Coronary artery (tissue), 2 donors: ENCODE measurements at regions not wholly inside any gene's neighbourhood (a gene's known extent, or its start where the extent isn't known, plus 50 kb on each side); places are given as distances from the start of the nearest gene placed in this dataset.

ENCODE experiments used
- DNase-seq: peaks from one replicate; pipeline ENCODE4 v3.0.0-alpha.2; 2017; ENCODE audit warnings: low spot score
- H3K27ac ChIP-seq, 2 donors: fragments of 200-600 bp; sonication (generic); one replicate each; pipeline ENCODE4 v1.5.1; 2016 to 2019
- H3K4me3 ChIP-seq: fragments of 200-600 bp; sonication (generic); 2 replicates; pipeline ENCODE4 v1.5.1; 2016; ENCODE audit warnings: mild to moderate bottlenecking, moderate library complexity
- CTCF ChIP-seq: fragments of 200-600 bp; sonication (generic); IDR thresholded peaks from one replicate; pipeline ENCODE4 v1.5.1; 2019; ENCODE audit warnings: antibody characterized with exemption

DNA sequence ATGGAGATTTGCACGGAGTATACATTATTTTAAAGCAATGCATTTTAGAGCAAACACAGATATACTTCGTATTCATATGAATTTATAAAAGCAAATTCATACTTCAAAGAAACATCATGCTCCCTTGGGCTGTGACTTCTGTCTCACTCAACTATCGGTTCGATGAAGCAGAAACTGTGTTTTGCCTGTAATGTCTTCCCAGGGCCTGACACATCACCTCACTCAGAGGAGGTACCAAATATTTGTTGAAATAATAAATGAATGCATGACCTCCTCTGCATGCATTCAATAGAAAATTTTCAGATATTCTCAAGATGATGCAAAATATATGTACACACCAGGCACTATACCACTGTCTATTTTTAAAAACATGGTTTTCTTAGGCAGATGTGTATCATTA, 432.7 kb downstream of the EFNB2 start:
- no peak for TF ChIP-seq CTCF
- no peak for DNase-seq
- H3K27ac ChIP-seq = no peak overlapping the region
- H3K4me3 ChIP-seq = no peak overlapping the region

GRCh38 chr13:106101201-106101600, 434.3 kb downstream of the EFNB2 start:
- Histone ChIP-seq H3K4me3 (no peak overlapping the region), H3K27ac (no peak overlapping the region)
- no peak for DNase-seq
- TF ChIP-seq CTCF = no peak

- H3K4me3 ChIP-seq = no peak overlapping the region
- no peak for DNase-seq
- H3K27ac ChIP-seq = no peak overlapping the region
- TF ChIP-seq CTCF = no peak
Observed at GRCh38 chr13:106100171-106100919, 435.1 kb downstream of the EFNB2 start.

DNA sequence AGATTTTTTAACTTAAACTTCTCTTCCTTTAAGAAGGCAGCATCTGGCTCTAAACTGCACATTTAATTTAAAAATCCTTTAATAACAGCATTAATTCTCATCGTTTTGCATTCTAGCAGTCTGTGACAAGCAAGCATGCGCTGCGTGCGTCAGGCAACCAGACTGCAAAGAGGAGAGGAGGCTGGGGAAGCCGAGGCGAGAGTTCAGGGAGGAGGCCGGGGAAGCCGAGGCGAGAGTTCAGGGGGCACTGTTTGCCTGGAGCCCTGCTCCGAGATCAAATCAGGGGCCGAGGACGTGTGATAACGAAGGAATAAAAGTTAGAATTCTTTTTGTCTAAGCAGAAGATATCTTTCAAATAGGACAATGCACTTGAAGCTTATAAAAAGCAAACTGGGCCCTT, 435.7 kb downstream of the EFNB2 start:
- no peak overlapping the region for H3K27ac ChIP-seq
- no peak for DNase-seq
- H3K4me3 ChIP-seq = no peak overlapping the region
- TF ChIP-seq CTCF = no peak

DNA sequence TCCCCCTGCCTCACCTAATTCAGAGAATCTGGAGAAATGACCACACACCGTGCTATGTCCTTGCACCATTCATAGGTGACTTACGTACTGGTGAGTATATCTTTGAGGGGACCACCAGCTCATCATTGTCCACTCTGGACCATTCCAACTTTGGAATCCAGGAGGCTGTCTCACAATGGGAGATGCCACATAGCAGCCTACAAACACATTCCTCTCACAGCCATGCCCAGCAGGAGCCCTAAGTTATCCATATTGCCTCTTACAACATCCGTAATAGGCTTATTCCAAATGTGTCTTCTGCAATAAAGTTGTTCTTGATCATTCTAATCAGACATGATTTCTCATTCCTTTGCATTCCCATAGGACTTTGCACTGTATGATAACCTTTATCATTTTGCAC, 436.7 kb downstream of the EFNB2 start:
- Histone ChIP-seq H3K4me3 (no peak overlapping the region), H3K27ac (no peak overlapping the region)
- no peak for TF ChIP-seq CTCF
- DNase-seq = no peak

- H3K27ac ChIP-seq = no peak overlapping the region
- no peak for TF ChIP-seq CTCF
- DNase-seq = no peak
- H3K4me3 ChIP-seq = no peak overlapping the region
Observed at GRCh38 chr13:106096661-106097092, 438.8 kb downstream of the EFNB2 start.

- TF ChIP-seq CTCF = no peak
- Histone ChIP-seq H3K27ac (no peak overlapping the region), H3K4me3 (no peak overlapping the region)
- DNase-seq = no peak
Observed at GRCh38 chr13:106095919-106096318, 439.5 kb downstream of the EFNB2 start.
